HG02759 (cell line): ENCODE measurements at regions not wholly inside any gene's neighbourhood (a gene's known extent, or its start where the extent isn't known, plus 50 kb on each side); places are given as distances from the start of the nearest gene placed in this dataset.
A peak's percentile ranks its signal among the peaks of the same experiment; 100 is the strongest.
"Not testable (repeated sequence)": the region's sequence is repeated elsewhere in the genome, so short reads cannot be mapped to it uniquely, and the experiment has no call there.

Experiments
- ATAC-seq: cut with Tn5 transposase; IDR thresholded peaks from one replicate; pipeline ENCODE4 v1.9.1; 2021; ENCODE audit warnings: mild to moderate bottlenecking, moderate library complexity; ENCODE audit not compliant: unreplicated experiment

DNA sequence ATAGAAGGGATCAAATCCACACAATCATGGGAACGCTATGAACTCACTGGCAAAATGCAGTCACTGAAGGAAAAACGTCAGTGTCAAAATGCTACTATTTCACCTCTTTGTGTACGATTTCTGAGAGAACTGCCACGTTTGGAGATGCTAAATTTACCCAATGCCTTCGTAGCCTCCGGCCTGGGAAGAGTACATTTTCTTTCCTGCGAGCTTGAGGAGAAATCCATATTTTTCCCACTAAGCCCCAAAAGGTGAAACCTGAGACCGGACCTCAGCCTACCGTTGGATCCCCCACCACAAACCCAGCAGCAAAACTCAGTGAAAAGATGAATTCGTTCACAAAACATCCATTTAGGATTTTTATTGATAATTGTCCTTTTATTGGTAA, 131.7 kb downstream of the GPX5 start:
- ATAC-seq: no peak

DNA sequence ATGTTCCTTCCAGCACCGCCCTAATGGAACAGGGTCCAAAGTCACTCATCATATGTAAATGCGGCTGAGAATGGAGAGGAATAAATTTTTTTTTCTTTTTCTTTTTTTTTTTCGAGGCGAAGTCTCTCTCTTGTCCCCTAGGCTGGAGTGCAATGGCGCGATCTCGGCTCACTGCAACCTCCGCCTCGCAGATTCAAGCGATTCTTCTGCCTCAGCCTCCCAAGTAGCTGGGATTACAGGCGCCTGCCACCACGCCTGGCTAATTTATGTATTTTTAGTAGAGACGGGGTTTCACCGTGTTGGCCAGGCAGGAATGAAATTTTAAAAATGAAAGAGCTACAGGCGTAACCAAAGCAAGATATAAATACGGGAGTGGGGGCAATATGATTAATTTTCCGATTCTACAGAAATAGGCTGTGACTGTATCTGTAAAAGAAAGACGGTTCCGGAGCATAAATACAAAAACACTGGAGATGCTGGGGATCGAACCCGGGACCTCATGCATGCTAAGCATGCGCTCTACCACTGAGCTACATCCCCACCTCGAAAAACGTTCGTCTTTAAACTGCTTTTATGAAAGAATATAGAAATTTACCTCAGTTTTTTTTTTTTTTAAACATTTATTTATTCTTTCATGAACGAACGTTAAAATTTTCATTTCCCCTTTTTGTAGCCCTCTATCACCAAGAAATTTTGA, 132.2 kb downstream of the GPX5 start:
- ATAC-seq: peak; percentile 67

DNA sequence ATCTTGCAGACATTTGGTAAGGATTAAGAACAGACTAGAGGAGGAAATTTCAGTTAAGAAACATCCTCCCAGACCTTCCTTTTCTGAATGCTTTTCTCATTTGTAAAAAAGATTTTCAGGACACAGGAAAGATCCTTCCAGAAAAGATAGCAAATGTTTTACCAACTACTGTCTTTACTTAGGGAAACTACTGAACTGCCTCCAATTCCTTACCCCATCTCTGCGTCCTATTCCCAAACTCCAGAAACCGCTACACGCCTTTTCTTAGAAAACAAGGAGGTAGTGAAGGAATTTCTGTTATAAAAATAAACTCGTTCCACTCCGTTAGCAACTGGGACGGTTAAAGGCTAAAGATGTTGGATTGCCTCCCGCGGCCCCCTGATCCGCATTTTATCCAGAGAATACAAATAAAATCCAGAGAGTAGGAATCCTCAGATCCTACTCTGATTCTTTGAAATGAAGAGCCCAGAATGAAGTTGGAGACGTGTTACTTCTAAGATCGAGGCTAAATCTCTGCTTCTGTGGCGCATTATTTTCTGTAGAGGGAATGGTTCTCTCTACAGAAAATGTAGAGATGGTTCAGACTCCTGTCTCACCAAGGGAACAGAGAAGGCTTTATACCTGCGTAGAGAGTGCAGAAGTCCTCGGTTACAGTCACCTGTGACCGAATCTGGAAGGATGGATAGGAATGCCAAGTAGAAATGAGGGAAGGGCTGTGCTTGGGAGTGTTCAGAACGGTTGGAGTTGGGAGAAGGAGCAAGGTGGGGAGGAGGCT, 133.0 kb downstream of the GPX5 start:
- peak; percentile 9 for ATAC-seq

DNA sequence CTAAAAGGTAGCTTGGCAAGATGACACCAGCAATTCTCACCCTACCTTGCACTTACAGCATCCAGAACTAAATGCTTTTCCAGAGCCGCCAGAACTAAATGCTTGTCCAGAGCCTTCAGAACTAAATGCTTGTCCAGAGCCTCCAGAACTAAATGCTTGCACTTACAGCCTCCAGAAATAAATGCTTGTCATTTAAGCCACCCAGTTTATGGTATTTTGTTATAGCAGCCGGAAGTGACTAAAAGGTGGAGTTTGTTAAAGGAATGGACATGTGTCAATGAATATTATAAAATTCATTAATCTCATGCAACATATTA, 133.5 kb downstream of the GPX5 start:
- ATAC-seq: no peak

DNA sequence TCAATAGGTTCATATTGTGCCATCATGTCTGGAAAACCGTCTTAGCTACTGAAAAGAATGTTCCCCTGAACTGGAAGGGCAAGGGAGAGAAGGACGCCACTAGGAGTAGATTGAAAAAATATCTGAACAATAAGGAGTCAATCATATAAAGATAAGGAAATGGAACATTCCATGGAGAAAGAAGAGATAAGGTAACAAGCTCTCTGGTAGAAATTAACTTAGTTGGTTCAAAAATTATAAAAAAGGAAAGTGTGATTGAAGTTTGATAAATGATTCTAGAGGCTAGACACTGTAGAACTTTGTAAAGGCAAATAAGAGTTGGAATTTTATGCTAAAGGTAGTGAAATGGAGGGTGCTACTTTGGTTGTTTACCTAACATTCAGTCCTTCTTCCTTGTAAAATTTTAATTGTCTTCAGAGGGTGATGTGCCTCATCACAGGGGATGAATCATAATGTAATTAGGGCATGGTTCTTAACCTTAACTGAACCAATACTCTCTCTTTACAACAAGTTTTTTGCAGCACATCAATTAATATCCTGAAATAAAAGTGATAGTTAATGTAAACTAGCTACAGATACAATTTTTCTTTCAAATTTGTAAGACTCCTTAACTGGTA, 135.5 kb downstream of the GPX5 start:
- ATAC-seq: no peak

DNA sequence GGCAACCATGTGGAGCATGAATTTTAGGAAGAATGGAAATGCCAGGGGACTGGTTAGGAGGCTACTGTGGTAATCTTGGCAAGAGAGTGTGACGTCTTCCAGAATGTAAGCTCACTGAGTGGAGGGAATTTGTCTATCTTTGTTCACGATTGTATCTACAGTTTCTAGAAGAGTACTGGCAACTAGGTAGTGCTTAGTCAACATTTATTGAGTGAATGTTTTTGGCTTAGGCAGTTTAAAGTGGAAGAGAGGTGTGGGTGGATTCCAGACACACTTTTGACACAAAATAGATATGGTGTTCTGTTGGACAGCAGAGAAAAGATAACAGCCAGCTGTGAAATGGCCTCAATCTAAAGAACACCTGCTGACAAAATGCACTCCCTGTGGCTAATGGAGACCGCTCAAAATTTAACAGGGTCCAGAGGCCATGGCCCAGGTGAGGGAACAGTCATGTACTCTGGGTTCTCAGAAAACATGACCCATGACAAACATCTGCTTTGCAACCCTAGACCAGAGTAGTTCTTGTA, 139.3 kb downstream of the GPX5 start:
- no peak for ATAC-seq

DNA sequence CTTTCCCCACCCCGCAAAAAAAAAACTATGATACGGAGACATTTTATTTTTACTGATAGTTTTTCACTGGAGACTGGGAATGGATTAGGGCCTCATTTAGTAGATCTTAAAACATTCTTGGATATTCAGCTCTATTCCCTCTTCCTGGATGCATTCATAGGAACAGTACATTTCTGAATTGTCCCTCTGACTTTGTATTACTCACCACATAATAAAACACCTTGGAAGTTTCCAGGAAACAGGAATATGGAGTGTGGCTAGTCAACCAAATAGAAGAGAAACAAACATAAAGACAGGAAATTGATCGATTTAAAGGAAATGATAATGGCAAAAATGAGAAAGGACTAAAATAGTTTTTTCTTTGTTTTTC, 147.7 kb downstream of the GPX5 start:
- no peak for ATAC-seq

DNA sequence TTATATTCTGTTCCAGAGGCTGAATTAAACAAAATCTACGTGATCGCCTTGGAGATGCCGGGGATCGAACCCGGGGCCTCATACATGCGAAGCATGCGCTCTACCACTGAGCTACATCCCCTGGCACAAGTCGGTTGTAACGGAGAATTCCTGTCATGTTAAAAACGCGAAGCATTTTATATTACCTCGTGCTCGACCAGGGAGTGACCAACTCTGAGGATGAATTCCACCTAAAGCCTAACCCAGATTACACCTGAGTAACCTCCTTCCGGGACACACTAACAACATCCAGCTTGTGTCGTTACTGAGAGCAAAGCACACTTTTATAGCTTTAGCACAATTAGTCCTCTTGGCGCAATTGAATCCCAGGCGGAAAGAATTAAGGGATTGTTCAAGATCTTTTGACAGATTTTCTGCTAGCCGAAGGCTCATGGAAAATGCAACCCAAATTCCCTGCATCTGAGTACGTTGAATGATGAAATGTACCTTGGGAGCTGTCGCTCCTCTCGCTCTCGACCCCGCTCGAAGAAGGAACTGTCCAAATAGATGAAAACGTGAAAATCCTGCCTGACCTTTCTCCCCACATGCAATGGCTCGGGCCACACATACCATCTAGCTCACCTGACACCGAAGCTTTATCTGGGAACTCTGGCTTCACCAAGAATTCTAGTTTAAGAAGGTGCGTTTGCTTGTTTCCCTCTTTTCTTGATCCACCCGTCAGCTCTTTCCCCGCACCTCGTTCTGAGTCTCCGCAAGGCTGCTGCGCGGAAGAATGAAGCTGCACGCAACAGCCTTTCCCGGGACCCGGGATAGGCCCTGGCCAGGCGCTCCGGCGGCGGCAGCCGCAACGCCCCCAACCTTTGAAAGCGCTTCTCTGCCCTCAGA, 148.3 kb downstream of the GPX5 start:
- ATAC-seq: peak; percentile 50

DNA sequence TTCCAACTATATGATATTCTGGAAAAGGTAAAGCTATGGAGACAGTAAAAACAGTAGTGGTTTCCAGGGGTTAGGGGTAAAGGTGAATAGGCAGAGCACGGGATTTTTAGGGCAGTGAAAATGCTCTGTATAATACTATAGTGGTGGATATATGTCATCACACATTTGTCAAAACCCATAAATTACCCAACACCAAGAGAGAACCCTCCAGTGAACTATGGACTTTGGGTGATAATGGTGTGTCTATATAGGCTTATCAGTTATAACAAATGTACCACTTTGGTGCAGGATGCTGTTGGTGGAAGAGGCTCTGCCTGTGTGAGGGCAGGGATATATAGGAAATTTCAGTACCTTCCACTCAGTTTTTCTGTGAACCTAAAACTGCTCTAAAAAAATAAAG, 149.9 kb downstream of the GPX5 start:
- no peak for ATAC-seq

DNA sequence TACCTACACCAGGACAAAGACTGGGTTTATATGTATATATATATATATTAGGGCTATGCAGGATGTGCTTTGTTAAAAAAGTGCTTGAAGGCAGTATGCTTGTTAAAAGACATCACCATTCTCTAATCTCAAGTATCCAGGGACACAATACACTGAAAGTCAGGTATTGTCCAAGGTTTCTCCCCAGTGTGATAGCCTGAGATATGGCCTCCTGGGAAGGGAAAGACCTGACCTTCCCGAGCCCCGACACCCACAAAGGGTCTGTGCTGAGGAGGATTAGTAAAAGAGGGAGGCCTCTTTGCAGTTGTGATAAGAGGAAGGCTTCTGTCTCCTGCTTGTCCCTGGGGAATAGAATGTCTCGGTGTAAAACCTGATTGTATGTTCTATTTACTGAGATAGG, 156.9 kb downstream of the GPX5 start:
- no peak for ATAC-seq

DNA sequence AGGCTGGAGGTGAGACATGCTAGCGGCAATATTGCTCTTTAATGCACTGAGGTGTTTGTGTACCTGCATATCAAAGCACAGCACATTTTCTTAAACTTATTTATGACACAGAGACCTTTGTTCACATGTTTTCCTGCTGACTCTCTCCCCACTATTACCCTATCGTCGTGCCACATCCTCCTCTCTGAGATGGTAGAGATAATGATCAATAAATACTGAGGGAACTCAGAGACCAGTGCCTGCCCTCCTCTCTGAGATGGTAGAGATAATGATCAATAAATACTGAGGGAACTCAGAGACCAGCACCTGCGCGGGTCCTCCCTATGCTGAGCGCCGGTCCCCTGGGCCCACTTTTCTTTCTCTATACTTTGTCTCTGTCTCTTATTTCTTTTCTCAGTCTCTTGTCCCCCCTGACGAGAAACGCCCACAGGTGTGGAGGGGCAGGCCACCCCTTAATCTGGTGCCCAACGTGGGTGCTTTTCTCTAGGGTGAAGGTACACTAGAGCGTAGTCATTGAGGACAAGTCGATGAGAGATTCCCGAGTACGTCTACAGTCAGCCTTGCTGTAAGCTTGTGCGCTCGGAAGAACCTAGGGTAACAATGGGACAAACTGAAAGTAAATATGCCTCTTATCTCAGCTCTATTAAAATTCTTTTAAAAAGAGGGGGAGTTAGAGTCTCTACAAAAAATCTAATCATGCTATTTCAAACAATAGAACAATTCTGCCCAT, 157.4 kb downstream of the GPX5 start:
- not testable (repeated sequence) for ATAC-seq

DNA sequence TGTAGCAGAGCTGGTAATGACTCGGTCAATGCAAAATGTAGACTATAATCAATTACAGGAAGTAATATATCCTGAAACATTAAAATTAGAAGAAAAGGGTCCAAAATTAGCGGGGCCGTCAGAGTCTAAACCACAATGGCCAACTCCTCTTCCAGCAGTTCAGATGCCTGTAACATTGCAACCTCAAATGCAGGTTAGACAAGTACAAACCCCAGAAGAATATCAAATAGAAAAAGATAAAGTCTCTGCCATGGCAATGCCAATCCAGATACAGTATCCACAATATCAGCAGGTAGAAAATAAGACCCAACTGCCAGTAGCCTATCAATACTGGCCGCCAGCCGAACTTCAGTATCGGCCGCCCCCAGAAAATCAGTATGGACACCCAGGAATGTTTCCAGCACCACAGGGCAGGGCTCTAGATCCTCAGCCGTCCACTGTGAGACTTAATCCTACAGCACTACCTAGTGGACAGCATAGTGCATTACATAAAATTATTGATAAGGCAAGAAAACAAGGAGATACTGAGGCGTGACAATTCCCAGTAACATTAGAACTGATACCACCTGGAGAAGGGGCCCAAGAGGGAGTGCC, 158.4 kb downstream of the GPX5 start:
- peak; percentile 44 for ATAC-seq

DNA sequence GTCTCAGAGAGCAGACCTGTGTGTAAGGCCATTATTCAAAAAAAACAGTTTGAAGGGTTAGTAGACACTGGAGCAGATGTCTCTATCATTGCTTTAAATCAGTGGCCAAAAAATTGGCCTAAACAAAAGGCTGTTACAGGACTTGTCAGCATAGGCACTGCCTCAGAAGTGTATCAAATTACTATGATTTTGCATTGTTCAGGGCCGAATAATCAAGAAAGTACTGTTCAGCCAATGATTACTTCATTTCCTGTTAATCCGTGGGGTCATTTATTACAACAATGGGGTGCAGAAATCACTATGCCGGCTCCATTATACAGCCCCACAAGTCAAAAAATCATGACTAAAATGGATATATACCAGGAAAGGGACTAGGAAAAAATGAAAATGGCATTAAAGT, 160.3 kb downstream of the GPX5 start:
- ATAC-seq: not testable (repeated sequence)

DNA sequence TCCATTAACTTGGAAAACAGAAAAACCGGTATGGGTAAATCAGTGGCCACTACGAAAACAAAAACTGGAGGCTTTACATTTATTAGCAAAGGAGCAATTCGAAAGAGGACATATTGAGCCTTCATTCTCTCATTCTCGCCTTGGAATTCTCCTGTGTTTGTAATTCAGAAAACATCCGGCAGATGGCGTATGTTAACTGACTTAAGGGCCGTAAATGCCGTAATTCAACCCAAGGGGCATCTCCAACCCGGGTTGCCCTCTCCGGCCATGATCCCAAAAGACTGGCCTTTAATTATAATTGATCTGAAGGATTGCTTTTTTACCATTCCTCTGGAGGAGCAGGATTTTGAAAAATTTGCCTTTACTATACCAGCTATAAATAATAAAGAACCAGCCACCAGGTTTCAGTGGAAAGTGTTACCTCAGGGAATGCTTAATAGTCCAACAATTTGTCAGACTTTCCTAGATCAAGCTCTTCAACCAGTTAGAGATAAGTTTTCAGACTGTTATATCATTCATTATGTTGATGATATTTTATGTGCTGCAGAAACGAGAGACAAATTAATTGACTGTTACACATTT, 160.9 kb downstream of the GPX5 start:
- not testable (repeated sequence) for ATAC-seq

DNA sequence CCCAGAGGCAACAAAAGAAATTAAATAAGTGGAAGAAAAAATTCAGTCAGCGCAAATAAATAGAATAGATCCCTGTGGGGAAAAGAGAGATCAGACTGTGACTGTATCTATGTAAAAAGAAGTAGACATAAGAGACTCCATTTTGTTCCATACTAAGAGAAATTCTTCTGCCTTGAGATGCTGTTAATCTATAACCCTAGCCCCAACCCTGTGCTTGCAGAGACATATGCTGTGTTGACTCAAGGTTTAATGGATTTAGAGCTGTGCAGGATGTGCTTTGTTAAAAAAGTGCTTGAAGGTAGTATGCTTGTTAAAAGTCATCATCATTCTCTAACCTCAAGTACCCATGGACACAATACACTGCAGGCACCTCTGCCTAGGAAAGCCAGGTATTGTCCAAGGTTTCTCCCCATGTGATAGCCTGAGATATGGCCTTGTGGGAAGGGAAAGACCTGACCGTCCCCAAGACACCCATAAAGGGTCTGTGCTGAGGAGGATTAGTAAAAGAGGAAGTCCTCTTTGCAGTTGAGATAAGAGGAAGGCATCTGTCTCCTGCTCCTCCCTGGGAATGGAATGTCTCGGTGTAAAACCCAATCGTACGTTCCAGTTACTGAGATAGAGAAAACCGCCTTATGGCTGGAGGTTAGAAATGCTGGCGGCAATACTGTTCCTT, 161.8 kb downstream of the GPX5 start:
- ATAC-seq: not testable (repeated sequence)

DNA sequence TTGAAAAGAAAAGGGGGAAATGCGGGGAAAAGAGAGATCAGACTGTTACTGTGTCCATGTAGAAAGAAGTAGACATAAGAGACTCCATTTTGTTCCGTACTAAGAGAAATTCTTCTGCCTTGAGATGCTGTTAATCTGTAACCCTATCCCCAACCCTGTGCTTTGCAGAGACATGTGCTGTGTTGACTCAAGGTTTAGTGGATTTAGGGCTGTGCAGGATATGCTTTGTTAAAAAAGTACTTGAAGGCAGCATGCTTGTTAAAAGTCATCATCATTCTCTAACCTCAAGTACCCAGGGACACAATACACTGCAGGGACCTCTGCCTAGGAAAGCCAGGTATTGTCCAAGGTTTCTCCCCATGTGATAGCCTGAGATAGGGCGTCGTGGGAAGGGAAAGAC, 166.3 kb downstream of the GPX5 start:
- not testable (repeated sequence) for ATAC-seq

DNA sequence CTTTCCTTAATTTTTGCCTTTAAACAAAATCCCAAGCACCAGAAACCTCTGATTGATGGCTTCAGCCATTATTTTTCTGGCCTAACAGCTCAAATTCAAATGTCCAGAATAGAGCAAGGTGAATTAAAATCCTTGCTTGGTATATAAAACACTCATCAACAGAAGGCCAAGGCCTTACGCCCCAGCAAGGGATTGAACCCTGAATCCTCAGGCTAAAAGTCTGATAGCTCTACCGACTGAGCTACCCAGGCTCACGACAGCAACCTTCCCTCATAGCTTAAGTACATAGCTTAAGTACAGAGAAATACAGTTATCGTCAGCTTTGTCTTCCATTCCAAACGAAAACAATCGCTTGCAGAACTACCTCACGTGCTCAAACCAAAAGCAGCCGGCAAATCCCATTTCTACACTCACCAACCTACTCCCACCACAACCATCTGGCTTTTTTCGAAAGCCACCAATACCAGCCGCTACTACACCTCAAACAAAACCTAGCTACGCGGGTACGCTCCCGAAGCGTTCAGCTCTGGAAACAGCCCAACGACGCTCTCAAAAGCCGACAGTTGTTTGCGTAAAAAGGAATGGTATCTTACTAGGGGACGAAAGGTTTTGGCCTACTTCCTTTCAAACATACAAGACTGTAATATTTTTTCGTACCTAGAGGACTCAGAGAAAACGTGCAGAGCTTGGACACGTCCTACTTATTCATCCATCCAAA, 167.5 kb downstream of the GPX5 start:
- ATAC-seq: no peak

DNA sequence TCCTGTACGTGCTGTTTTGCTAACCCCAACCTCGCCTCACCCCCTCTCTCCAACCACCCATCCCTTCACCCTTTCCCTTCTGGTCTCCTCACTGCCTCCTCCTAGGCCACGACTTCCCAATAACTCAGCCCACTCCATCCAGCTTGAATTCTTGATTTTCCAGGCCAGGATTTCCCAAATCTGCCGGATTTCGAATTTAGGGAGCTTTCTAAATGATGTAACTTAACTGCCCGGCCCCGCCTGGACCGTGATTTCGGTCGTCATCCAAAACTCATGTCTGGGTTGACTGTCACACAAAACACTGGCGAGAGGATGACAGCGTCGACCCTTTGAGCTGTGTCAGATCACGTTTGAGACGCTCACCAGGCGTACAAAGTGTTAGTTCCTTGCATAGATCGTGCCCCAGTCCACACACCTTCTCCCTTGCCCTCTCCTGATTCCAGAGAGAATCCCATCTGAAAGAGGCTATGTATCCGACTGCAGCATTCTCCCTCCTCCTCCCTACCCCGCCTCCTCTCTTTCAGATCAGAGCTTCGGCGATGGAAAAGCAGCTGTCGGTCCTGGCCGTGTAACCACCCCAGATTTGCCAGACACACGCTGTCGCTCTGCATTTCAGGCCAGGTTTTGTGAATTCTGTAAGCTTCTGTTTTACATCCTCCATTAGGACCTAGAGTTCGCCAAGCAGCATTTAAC, 168.2 kb downstream of the GPX5 start:
- no peak for ATAC-seq
